HG03521 (cell line): ENCODE measurements at regions not wholly inside any gene's neighbourhood (a gene's known extent, or its start where the extent isn't known, plus 50 kb on each side); places are given as distances from the start of the nearest gene placed in this dataset.
"Not testable (repeated sequence)": the region's sequence is repeated elsewhere in the genome, so short reads cannot be mapped to it uniquely, and the experiment has no call there.

ENCODE experiments used
- ATAC-seq: cut with Tn5 transposase; IDR thresholded peaks from one replicate; pipeline ENCODE4 v1.9.1; 2021; ENCODE audit warnings: mild to moderate bottlenecking, moderate library complexity; ENCODE audit not compliant: unreplicated experiment

DNA sequence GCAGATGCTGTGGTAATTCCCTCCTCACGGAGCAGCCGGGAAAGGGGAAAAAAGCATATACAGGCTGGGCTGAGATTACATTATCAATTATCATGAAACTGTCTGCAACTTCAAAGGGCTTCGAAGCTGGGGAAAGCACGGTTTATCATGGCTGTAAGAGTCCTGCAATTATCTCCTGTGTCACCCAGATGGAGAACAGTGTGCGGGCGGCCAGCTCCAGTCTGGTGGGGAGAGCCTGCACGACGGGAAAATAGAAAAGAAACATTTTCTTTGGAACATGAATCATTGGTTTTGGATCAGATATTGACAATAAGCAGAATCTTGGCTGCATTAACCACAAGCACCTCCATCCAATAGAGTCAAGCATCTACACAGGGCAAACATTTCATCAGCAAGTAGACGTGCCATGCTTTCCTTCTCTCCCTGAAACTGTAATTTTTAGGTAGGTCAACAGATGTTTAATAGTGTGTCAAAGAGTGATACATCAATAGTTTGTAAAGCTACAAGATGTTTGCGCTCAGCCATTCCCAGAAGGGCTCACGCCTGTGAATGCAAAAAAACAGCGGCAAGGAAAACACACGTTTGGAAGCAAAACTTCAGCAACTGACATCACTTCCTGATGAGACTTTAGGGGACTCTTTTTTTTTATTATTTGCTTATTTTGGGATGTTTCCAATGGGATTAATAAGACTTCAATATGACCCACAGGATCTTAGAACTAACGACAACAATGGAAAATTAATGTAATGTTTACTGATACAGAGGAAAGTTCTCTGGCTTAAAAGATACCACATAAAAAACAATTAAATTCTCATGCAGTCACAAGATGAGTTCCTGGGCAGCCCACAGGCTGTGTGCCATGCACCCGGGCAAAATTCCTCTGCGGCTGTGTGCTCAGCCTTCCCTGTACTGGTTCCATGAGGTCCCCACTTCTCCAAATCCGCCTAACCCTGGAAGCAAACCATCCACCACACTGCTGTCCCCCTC, 111.0 kb upstream of the SALL3 start:
- ATAC-seq: no peak

DNA sequence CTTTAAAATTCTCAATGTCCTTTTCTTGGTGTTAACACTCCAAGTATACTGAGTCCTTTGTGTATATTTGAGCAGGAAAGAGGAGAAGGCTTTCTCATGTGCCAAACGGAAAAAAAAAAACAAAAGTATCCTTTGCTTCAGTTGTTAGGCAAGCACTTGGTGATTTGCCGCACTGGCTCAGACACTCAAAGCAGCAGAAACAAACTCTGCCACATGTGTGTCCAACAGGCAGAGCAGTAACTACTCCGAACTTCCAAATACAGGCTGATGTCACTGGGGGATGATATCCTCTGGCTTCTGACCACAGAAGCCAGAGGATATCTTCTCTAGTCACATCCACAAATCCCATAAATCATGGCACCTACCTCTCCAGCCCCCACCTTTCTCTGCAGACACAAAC, 108.0 kb upstream of the SALL3 start:
- ATAC-seq: no peak

DNA sequence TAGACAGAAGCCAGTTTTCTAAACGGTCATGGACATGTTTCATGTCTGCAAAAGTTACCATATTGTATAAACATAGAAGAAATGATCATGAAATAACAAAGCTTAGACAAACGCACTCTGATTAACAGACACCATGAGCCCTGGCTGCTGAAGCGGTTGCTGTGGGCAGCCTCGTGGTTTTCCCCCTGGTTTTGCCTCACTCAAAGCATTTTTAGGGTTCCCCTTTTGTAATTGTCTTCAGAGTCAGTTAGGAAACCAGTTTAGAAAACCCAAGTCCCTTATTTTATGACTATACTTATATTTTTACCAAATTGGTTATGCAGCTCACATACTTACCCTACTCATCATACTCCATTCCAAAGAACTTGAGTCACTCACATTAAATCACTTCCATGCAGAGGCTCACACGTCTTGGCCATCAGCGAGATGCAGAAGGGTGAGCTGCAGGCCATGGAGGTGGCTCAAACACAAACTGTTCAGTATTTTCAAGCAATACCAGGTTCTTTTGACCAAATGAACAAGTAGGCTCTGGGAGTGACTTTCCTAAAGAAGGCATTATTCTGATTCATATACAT, 105.6 kb upstream of the SALL3 start:
- ATAC-seq: no peak

DNA sequence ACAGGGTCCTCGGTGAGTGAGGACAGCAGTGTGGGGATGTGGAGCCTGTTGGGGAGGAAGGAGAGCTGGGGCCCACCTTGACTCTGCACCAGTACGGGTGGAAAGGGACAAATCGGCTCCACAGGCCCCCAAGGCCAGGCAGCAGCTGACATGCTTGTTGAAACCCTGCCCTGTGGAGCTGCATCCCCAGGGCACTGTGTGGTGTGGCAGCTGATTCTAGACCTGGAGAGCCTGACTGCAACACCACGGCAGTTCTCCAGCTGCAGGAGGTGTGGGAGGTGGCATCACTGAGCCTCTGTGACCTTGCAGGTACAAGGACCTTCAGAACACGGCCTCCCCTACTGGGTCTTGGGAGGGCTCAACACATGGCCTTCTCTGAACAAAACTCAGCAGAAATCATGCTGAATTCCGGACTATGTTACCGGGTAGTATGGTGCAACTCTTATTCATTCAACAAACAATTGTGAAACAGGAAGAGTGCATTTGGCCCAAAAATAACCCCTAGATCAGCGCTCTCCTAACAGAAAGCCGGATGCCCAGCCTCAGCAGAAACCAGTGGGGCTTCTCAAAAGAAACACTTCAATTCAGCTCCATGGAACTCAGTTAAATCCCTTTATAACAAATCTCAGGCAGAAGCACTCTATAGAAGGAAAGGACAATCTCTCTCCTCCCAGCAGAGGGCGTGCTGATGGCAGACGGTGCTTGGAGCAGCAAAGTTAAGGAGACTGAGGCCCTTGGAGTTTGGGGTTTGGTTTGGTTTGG, 104.4 kb upstream of the SALL3 start:
- no peak for ATAC-seq

DNA sequence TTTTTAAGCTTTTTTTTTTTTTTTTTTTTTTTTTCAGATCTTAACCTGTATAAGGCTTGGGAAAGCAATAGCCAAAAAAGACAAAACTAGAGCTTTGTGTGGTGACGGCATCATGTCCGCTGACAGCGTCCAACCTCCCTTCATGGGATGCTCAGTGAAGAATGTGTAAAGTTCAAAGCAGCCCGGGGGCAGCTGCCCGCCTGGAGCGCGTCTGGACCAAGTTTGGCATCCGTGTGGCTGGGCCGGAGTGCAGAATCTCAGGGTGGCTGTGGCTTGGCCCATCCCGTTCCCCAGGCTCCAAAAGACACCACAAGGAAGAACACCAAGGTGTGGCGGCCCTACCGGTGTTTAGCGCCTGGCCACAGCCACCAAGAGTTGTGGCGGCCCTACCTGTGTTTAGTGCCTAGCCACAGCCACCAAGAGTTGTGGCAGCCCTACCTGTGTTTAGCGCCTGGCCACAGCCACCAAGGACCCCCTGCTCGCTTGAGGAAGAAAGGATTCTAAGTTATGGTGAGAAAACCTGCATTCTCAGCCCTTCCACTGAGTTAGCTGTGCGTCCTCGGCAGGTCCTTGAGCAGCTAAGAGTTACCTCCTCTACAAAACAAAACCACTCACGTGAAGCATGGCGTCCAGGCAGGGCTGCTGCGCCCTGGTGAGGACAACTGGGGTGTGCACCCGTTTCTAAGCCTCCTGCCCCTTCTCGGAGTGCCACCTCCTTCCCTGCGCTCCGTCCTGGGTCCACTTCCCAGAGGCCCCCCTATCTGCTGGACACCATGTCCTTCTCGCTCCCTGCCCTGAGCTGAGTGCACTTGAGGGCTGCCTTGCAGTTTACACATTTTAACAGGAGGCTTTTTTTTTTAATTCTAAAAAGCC, 103.6 kb upstream of the SALL3 start:
- no peak for ATAC-seq

DNA sequence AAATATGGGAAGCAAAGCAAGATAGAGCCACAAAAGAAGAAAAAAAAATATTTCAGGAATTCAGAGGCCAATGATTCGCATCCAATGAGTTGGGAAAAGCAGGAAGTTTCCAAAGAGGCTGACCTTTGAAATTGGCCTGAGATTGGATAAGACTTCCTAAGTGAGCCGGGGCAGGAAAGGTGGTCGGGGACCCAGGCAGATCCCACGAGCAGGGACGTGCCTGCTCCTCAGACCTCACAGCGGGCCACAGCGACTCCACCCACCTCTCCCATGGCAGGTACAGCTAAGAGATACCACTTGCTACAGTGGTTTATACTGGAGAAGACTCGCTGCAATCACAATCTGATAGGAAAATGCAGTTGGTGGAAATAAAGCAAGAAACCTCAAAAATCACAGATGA, 102.8 kb upstream of the SALL3 start:
- no peak for ATAC-seq

DNA sequence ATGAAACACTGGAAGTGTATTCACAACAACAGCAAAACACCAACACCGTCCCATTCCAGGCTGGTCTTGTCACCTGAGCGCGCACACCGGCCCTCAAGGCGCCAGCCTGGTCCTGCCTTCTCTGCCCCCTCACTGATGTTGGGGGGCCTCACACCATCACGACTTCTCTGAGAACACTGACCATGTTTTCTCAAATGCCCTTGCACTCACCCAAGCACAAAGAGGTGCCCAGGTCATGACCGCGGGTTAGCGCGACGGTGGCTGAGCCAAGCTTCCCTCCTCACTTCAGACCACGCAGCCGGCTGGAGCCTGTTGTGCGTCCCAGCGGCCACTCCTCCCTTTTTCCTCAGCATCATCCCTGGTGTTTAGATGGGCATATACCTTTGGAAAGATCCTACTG, 101.3 kb upstream of the SALL3 start:
- ATAC-seq: no peak

DNA sequence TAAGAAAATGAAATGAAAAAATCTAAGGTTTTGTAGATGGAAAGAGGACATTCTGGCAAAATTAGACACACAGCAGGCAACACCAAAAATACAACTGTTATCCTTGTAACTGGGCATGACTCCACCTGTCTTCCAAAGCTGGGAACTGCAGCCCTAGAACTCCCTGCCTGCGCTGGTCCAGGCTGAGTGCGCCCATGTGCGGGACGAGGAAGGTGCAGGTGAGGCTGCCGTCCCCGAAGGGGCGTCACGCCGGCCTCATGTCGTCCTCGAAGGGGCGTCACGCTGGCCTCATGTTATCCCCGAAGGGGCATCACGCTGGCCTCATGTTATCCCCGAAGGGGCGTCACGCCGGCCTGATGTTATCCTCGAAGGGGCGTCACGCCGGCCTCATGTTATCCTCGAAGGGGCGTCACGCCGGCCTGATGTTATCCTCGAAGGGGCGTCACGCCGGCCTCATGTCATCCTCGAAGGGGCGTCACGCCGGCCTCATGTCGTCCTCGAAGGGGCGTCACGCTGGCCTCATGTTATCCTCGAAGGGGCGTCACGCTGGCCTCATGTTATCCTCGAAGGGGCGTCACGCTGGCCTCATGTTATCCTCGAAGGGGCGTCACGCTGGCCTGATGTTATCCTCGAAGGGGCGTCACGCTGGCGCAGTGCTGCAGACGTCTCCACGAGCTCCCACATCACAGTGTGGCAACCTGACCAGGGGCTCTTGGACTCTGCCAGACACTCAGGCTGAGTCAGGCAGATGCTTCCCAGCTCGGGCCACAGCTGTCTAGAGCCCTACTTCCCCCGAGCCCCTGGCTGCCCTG, 100.3 kb upstream of the SALL3 start:
- not testable (repeated sequence) for ATAC-seq

DNA sequence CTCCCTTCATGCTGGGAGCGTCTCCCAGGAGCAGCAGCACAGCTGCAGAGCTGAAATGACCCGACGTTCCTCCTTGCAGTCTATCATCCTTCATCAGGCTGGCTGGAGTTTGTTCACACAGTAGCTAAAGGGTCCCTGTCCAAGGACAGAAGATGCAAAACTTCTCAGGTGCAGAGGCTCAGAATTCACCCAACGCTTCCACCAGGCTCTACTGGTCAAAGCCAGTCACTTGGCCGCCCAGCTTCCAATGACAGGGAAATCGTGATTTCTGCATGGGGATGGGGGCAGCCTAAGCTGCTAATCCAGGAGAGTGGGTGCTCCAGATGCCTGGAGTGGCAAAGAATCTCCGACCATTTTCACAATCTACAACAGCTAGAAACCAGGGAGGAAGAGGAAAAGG, 97.0 kb upstream of the SALL3 start:
- no peak for ATAC-seq

DNA sequence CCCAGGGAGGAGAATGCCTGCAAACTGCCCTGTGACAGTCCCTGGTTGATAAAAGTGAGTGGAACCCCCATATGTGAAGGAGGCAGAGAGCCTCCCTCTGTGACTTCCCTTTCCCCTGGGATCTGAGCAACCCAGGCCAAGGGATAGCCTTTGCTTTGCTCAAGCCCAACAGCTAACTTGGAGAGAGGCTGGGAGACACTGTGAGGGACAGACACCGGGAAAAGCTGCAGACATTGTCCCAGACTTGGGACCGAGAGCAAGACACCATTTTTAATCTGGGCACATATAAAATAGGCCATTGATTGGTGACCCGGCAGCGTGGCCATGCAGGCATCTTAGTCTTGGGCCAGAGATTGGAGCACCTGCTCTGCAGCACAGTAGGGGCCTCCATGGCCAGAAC, 96.1 kb upstream of the SALL3 start:
- no peak for ATAC-seq

DNA sequence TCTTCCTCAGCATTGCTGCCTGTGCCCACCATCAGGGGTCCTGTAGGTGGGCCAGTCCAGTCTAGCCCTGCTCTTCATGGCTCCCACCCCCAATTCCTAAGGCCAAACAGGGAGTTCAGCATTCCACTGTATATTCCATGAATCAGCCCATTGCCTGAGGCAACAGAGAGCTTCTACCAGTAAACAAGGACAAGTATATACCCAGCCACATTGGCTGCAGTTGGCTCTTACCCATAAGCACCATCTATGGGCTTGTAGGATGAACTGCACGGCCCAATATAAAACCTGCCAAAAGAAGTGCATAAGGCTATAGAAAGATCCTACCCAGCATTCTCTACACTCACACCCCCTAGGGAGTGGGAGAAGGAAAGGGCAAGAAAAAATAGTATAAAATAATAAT, 95.1 kb upstream of the SALL3 start:
- ATAC-seq: no peak

DNA sequence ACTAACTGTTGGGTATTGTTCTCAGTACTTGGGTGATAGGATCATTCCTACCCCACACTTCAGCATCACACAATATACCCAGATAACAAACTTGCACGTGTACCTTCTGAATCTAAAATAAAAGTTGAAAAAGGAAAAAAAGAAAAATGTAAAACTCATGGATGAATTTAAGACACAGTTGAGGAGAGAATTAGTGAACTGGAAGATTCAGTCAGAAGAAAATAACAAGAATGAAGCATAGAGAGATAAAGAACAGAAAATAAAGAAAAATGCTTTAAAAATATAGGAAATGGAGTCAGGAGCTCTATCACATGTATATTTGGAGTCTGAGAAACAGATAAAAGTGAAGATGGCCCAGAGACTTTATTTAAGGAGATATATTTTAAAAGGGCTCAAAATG, 90.4 kb upstream of the SALL3 start:
- no peak for ATAC-seq

DNA sequence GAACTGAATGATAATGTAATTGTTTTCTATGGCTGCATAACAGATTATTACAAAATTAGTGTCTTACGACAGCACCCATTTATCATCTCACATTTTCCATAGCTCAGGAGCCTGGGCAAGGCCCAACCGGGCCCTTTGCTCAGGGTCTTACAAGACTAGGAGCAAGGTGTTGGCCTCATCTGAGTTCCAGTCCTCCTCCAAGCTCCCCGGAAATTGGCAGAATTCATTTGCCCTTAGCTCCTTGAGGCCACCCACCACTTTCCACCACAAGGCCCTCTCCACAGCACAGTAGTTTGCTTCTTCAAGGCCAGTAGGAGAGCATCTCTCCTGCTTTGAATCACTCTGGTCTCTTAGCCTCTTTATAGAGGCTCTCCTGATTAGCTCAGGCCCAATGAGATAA, 89.2 kb upstream of the SALL3 start:
- no peak for ATAC-seq

DNA sequence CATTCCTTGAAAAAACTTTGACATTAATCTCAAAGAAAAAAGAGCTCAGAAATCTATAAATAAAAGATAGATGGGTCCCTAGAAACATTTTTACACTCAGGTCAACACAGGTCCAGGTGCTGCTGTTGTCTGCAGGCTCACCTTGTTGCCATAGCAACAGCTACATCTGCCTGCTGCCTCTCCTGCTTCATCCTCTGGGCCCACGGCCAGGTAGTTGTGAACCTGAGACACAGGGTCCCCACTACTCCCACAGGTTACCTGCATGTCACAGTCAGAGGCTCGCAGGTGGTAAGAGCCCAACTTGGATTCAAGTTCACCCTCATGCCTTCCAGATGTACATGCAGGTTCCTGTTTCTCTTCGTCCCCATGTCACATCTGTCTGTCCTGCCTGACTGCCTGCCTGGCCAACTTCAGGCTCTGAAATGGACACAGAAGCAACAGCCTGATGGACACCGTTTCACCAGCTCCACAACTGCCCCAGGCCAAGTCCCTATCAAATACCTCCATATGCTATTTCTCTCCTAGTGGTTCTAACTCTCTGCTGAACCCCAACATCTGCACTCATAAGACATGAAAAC, 88.3 kb upstream of the SALL3 start:
- ATAC-seq: no peak

DNA sequence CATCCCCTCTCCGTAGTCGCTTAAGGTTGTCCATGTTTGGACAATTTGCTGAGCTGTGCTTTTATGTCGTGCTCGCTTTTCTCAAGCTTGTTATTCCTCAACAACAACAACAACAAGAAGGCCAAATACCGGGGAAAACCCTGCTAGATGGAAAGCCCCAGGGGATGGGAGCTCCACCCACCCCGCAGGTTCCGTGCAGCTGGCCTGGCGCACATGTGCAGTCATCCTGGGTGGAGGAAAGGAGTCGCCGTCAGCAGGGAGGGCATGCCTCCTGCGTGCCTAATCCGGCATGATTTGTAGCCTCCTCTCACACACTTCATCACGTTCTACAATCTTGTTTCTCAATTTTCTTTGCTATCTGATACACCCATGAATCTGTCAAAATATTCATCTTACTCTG, 87.4 kb upstream of the SALL3 start:
- ATAC-seq: no peak

DNA sequence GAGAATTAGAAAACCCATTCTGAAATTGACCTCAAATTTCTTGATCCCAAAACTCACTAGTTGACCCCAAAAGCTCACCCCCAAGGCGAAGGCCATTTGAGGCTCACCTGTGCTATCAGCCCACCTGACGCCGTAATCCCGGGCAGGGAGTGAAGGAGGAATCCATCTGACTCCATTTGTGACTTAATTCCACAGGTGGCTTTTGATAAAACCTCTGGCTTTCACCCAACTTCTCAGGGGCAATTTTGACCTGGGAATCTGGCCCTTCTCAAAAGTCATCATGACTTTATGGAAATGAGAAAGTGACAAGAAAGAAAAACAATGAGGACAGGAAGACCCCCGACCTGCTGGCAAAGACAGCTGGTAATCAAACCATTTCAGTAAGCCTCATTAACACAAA, 86.9 kb upstream of the SALL3 start:
- no peak for ATAC-seq

DNA sequence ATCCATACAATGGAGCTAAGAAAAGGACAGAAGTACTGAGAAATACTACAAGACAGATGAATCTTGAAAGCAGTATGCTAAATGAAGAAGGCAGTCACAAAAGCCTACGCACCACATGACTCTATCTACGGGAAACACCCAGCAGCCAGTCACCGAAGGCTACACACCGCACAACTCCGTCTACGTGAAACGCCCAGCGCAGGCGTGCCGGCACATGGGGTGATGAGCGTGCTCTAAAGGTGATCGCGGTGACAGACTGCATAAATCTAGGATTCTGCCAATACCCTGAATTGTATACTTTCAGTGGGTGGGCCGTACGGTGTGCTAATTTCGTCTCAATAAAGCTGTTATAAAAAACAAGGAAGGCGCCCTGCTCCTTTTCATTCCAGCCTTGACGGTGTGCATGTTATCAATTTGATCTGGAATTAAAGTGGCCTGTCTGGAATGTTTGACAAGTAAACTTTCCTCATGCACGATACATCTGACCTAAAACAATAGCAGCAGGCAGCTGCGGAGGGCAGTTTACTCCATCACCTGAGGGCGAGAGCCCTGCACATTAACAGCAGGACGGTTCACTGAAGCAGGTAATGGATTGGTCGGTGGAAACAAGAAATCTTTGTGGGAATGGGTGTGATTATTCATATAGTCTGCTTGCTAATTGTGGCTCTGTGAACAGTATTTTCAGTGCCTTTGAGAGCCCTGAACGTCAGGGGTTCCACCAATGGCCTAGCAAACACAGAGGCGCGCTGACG, 86.2 kb upstream of the SALL3 start:
- ATAC-seq: no peak

DNA sequence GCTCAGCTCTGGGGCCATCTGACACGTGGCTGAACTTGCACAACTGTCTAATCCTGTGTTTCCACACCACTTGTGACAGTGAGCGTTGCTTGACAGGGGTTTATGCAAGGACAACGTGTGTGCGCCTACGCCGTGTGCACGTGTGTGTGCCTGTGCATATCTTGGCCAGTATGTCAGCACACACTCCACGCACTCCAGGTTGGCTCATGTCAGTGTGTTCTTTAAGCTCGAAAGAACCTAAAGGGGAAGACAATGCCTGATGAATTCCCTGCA, 85.6 kb upstream of the SALL3 start:
- no peak for ATAC-seq
